ENCODE measurements at regions not wholly inside any gene's neighbourhood (a gene's known extent, or its start where the extent isn't known, plus 50 kb on each side); places are given as distances from the start of the nearest gene placed in this dataset.

DNA sequence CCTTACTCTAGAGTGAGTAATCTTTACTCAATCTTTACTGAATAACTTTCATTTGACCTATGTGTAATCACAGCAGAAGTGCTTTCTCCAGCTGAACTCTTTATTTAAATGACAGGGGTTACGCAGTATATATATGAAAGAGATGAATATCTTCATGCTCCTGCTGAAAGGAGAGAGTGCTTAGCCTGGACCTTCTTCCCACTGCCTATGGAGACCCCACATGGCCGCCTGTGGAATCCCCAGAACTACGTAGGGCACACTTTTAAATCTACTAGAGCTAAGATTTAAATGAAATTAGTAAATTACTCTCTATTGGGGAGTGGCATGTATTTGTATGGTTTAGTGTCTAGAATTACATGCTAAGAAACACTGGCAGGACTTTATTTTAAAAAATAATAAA is 391.2 kb downstream of the ANKRD50 start:
- Histone ChIP-seq H3K9me3 (no peaks in the 10 kb centered on the region), H3K4me3 (no peak overlapping the region), H3K27me3 (no peaks in the 10 kb centered on the region), H3K27ac (no peak overlapping the region), H3K36me3 (no peaks in the 10 kb centered on the region), H3K4me1 (no peaks in the 10 kb centered on the region)
- TF ChIP-seq CTCF (IDR thresholded peaks at IDR 0.05) = no peak
- WGBS, 2 donors = 50 to 70% methylated on average over 3 of the region's 3 CpGs
- intact Hi-C loops (cut with DNase I) = no loop called here
- no peak for FAIRE-seq
- no peak for DNase-seq
- ATAC-seq = no peak

DNA sequence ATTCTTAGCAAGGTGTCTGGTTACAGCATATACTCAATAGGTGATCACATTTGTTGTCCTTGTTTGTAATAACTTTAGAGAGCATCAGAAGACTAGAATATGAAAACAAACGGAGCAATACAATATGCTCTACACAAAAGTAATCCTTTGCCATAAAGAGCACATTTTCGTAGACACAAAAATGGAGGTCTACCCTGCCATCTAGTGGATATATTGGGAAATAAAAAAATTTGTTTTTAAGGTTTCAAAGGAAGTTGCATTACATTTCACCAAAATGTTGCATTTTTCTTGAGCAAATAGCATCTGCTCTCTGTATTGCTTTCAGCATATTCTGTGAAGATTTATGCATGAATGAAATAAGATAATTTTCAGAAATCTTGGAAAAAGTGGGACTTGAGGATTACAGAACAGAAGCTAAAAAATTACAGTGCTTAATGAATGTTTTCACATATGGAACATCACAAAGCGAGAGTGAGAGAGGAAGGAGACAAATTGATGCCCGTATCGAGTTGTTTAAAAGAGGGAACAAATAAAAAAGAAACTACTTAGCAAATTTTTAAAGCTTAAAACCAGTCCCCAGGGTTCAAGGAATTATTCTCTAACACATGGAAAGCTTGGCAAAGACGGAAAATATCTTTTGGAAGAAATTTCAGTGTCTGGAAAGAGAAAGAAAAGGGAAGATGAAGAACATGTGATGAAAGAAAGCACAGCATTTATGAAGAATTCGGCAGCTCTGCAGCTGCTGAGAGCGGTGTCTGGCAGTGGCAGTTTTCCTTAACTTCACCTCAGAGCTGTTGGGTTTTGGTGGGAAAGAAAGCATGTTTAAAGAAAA is 390.1 kb downstream of the ANKRD50 start:
- DNase-seq = no peak

DNA sequence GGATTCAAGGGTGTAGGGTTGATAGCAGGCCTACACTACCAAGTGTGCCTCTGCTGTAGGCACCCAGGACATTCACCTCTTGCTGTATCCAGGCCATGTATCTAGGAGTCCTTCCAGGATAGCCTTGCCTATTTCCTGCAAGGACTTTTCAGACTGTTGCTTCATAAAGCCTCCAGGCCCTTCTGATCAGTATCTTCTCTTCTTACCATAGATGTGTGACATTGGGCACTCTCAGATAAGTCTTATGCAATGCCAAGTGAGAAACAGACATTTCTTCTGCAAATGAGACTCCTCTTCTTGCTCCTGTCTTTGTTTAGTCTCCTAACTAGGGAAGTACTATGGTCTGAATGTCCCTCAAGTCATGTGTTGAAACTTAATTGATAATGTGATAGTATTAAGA is 386.8 kb downstream of the ANKRD50 start:
- H3K4me1 ChIP-seq = no peaks in the 10 kb centered on the region
- H3K27me3 ChIP-seq = no peaks in the 10 kb centered on the region
- DNase-seq (no peak), FAIRE-seq (no peak), ATAC-seq (no peak)
- no peak overlapping the region for H3K4me3 ChIP-seq
- H3K36me3 ChIP-seq = no peaks in the 10 kb centered on the region
- no peaks in the 10 kb centered on the region for H3K9me3 ChIP-seq
- no peak for TF ChIP-seq CTCF (IDR thresholded peaks at IDR 0.05)
- intact Hi-C loops (cut with DNase I) = no loop called here
- no peak overlapping the region for H3K27ac ChIP-seq

More for the DNA sequence above, 390.1 kb downstream of the ANKRD50 start:
- peak in 2 of 4 donors; percentile 47 to 65 for ATAC-seq
- Histone ChIP-seq H3K4me1 (no peaks in the 10 kb centered on the region), H3K27ac (no peak overlapping the region), H3K27me3 (no peaks in the 10 kb centered on the region), H3K4me3 (no peak overlapping the region), H3K9me3 (no peaks in the 10 kb centered on the region), H3K36me3 (no peaks in the 10 kb centered on the region)
- intact Hi-C loops (cut with DNase I) = no loop called here
- FAIRE-seq = peak; percentile 91
- peak; percentile 35 to 61 (median 46) for TF ChIP-seq CTCF (IDR thresholded peaks at IDR 0.05)
- 35 to 41% methylated on average over 8 of the region's 8 CpGs for WGBS, 2 donors

DNA sequence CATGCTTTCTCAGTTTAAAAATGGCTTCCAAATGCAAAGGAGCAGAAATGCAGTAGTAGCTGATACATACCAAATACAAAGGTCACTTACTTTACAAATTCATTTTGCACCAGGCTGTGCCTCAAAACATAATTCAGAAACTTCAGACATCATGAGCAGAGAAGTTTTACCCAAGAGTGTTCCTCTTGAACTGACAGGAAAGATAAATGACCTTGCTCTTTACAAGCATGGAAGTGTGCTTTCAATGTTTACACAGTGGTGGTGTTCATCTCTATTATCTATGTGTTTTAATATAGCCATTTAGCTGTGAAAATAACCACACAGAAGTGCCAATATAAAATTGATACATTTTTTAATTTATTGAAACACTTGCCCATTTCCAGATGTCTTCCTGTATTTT is 383.4 kb downstream of the ANKRD50 start:
- Histone ChIP-seq H3K4me3 (no peak overlapping the region), H3K4me1 (no peaks in the 10 kb centered on the region), H3K36me3 (no peaks in the 10 kb centered on the region), H3K27me3 (no peaks in the 10 kb centered on the region), H3K9me3 (no peaks in the 10 kb centered on the region), H3K27ac (no peak overlapping the region)
- no peak for TF ChIP-seq CTCF (IDR thresholded peaks at IDR 0.05)
- intact Hi-C loops (cut with DNase I) = no loop called here
- ATAC-seq (no peak), DNase-seq (no peak), FAIRE-seq (no peak)

DNA sequence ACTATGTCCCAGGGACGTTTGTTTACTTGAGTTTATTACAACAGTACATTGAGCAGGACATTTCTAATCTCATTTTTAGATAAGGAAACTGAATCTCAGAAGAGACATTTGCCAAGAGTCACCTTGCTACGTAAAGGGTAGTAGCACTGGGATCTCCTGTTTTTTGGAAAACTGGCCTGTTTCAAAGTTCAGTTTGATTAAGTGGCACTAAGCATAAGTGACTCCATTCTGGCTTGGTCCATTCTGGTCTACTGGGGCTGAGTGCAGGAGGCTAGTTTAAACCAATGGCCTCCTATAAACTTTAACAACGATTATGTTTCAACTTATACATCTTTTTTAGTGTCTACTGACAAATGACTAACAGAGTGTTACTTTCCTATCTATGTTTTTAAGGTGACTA is 382.5 kb downstream of the ANKRD50 start:
- no peak for TF ChIP-seq CTCF (IDR thresholded peaks at IDR 0.05)
- no peak overlapping the region for H3K27ac ChIP-seq
- 35 to 38% methylated on average over 3 of the region's 3 CpGs for WGBS, 2 donors
- H3K4me3 ChIP-seq = no peak overlapping the region
- H3K4me1 ChIP-seq = no peaks in the 10 kb centered on the region
- no peaks in the 10 kb centered on the region for H3K9me3 ChIP-seq
- FAIRE-seq = no peak
- no peaks in the 10 kb centered on the region for H3K27me3 ChIP-seq
- no peak for ATAC-seq
- intact Hi-C loops (cut with DNase I) = loop anchor here in 2 of 3 donors (10.0 kb wide), 2 partner anchors 915 to 955 kb away; no protein-coding TSS in a partner anchor
- no peaks in the 10 kb centered on the region for H3K36me3 ChIP-seq
- no peak for DNase-seq

Measured in pancreas (tissue), 10 donors.